Spleen (tissue), 11 donors: ENCODE measurements at regions not wholly inside any gene's neighbourhood (a gene's known extent, or its start where the extent isn't known, plus 50 kb on each side); places are given as distances from the start of the nearest gene placed in this dataset.
"Not testable (repeated sequence)": the region's sequence is repeated elsewhere in the genome, so short reads cannot be mapped to it uniquely, and the experiment has no call there.

Source experiments
- DNase-seq: peaks from one replicate; pipeline ENCODE4 v3.0.0-alpha.2; 2020
- H3K27ac ChIP-seq, 8 donors: fragments of 200-600 bp; sonication (generic) in 7 of 8; 1 replicate in 4 of 8; 2 replicates in 4 of 8; pipeline versions ENCODE4 v1.5.0 to v1.8.0; 2016 to 2021; ENCODE audit warnings: inconsistent platforms in 4 of 8, mild to moderate bottlenecking in 4 of 8, moderate library complexity in 1 of 8
- H3K27me3 ChIP-seq, 7 donors: fragments of 200-600 bp; sonication (generic) in 6 of 7; replicated peaks in 1 of 7; 1 replicate in 4 of 7; 2 replicates in 3 of 7; pipeline versions ENCODE4 v1.5.0 to v1.8.0; 2016 to 2021; ENCODE audit warnings: inconsistent platforms in 3 of 7, mild to moderate bottlenecking in 1 of 7
- H3K36me3 ChIP-seq, 6 donors: fragments of 200-600 bp; sonication (generic) in 5 of 6; 1 replicate in 4 of 6; 2 replicates in 2 of 6; pipeline versions ENCODE4 v1.5.0 to v1.8.0; 2016 to 2021; ENCODE audit warnings: inconsistent platforms in 2 of 6
- H3K4me1 ChIP-seq, 6 donors: fragments of 200-600 bp; sonication (generic) in 5 of 6; 1 replicate in 3 of 6; 2 replicates in 3 of 6; pipeline versions ENCODE4 v1.5.0 to v1.8.0; 2016 to 2021; ENCODE audit warnings: inconsistent platforms in 3 of 6
- H3K4me3 ChIP-seq, 8 donors: fragments of 200-600 bp; sonication (generic) in 7 of 8; 1 replicate in 4 of 8; 2 replicates in 4 of 8; pipeline versions ENCODE4 v1.5.0 to v1.8.0; 2016 to 2021; ENCODE audit warnings: inconsistent platforms in 4 of 8, mild to moderate bottlenecking in 4 of 8, moderate library complexity in 2 of 8
- H3K9me3 ChIP-seq, 8 donors: fragments of 200-600 bp; sonication (generic) in 7 of 8; 1 replicate in 4 of 8; 2 replicates in 4 of 8; pipeline versions ENCODE4 v1.5.0 to v1.8.0; 2016 to 2021; ENCODE audit warnings: inconsistent platforms in 4 of 8
- POLR2A ChIP-seq, 3 donors: fragments of 450-650 bp; IDR thresholded peaks; one replicate each; pipeline ENCODE4 v1.5.1; 2017; ENCODE audit warnings: antibody characterized with exemption in 3 of 3, mild to moderate bottlenecking in 1 of 3
- POLR2AphosphoS5 ChIP-seq, 3 donors: sonication (generic); formaldehyde crosslinking; IDR thresholded peaks; one replicate each; pipeline ENCODE4 v1.5.1; 2017; ENCODE audit warnings: antibody characterized with exemption in 3 of 3
- WGBS, 5 donors: extraction: QIAGEN DNeasy Blood & Tissue Kit in 3 of 5; methylation state at CpG; one replicate each; pipeline versions ENCODE4 v1.1.5 to v1.1.7; 2013 to 2018; 5-methylcytosine and 5-hydroxymethylcytosine counted together
- intact Hi-C: fragments of 100-400 bp; cut with DNase I; formaldehyde crosslinking; loops from one replicate; pipeline ENCODE4 v1.15.0; 2023; ENCODE audit warnings: low total_unique reads
- TF ChIP-seq, protein P1 (sequence below), 11 experiments: fragments of 200-600 bp in 7 of 11; fragments of 450-650 bp in 4 of 11; sonication (generic) in 4 of 11; IDR thresholded peaks in 8 of 11; conservative IDR thresholded peaks in 3 of 11; 1 replicate in 7 of 11; 2 replicates in 4 of 11; pipeline versions ENCODE4 v1.4.0 to v1.8.0; 2016 to 2021; ENCODE audit warnings: antibody characterized with exemption in 11 of 11, inconsistent platforms in 4 of 11, mild to moderate bottlenecking in 1 of 11
- donor health status: healthy with polysubstance abuse.
- donor health status: DM: no; HTN: no; CAD: no; lungs with moderate emphysema.
- donor health status: DM: no; HTN: no; CAD: no.
- donor health status: Bipolar disorder and iron deficiency.
- donor health status: healthy.
- donor health status: DM: no; HTN: no; CAD: no.
- donor health status: DM: yes; HTN: yes; CAD: no.

DNA sequence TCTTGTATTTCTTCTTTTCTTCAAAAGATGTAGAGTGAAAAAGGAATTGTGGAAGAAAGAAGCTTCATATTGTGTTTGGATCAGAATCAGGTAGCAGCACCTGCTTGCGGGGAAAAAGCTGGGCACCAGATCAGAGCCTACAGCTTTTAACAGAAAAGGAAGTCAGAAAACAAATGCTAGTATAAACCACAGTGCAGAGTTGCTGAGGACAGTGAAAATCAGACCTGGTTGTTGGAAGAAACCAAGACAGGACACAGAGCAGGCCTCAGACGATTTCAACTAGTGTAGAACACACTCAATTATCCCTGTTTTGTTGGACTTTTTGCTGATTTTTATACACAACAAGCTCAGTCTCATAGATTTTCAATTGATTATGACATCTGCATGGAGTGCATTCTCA, 221.4 kb downstream of the PTN start:
- intact Hi-C loops: no loop called here
- 68 to 79% (median 75%) methylated on average over 2 of the region's 2 CpGs for WGBS, 5 donors
- H3K4me1 ChIP-seq: no peaks in the 10 kb centered on the region
- no peak for DNase-seq
- no peak overlapping the region for H3K27ac ChIP-seq
- peaks cover 0 to 22% (median 4%) of the 10 kb centered on the region in 8 donors for H3K9me3 ChIP-seq
- TF ChIP-seq, protein P1, sequence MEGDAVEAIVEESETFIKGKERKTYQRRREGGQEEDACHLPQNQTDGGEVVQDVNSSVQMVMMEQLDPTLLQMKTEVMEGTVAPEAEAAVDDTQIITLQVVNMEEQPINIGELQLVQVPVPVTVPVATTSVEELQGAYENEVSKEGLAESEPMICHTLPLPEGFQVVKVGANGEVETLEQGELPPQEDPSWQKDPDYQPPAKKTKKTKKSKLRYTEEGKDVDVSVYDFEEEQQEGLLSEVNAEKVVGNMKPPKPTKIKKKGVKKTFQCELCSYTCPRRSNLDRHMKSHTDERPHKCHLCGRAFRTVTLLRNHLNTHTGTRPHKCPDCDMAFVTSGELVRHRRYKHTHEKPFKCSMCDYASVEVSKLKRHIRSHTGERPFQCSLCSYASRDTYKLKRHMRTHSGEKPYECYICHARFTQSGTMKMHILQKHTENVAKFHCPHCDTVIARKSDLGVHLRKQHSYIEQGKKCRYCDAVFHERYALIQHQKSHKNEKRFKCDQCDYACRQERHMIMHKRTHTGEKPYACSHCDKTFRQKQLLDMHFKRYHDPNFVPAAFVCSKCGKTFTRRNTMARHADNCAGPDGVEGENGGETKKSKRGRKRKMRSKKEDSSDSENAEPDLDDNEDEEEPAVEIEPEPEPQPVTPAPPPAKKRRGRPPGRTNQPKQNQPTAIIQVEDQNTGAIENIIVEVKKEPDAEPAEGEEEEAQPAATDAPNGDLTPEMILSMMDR (IDR thresholded peaks at IDR 0.05 in 8 of 11, conservative IDR thresholded peaks at IDR 0.05 in 3 of 11): no peak
- TF ChIP-seq POLR2A (IDR thresholded peaks at IDR 0.05): no peak
- no peak for TF ChIP-seq POLR2AphosphoS5 (IDR thresholded peaks at IDR 0.05)
- H3K36me3 ChIP-seq: no peaks in the 10 kb centered on the region
- H3K4me3 ChIP-seq: no peak overlapping the region
- no peaks in the 10 kb centered on the region for H3K27me3 ChIP-seq

DNA sequence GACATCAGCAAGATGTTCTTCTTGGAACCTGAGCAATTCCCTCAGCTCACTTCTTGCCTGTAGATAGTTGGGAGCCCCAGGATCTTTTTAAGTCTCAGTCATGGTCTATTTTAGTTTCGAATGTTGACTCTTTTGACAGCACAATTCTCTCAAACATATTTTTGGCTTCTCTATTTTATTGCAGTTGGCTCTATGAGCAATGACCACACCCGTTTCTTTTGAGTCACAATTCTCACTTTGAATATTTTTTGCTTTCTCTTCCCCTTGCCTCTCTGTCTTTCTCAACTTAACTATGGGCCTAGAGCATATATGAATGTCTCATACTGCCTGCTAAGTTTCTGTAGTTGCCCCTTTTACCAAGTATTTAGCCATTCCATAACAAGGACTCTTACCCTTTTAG, 222.8 kb downstream of the PTN start:
- Histone ChIP-seq H3K27me3 (no peaks in the 10 kb centered on the region), H3K36me3 (no peaks in the 10 kb centered on the region), H3K4me1 (no peaks in the 10 kb centered on the region), H3K9me3 (peaks cover 0 to 22% (median 4%) of the 10 kb centered on the region in 8 donors), H3K27ac (no peak overlapping the region), H3K4me3 (no peak overlapping the region)
- no peak for DNase-seq
- TF ChIP-seq POLR2AphosphoS5 (IDR thresholded peaks at IDR 0.05) (no peak), POLR2A (IDR thresholded peaks at IDR 0.05) (no peak)
- TF ChIP-seq, protein P1 (IDR thresholded peaks at IDR 0.05 in 8 of 11, conservative IDR thresholded peaks at IDR 0.05 in 3 of 11): no peak
- intact Hi-C loops: no loop called here
- 51 to 73% (median 66%) methylated on average over 2 of the region's 2 CpGs for WGBS, 5 donors

DNA sequence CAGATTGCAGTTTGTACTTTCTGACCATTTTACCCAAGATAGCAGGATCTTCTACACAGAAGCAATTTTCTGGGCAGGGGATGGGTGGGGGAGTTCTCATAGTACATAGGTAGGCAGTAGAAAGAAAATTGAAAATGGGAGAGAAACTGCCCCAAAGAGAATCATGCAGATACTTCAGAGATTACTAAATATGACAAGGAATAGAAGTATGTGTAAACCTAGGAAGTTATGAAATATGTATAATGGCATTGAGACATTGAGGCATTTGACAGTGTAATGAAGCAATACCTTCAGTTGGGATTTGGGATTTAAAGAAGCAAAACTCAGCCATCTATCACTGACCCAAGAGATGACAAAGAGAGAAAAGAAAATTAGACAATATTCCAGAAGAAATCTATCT, 233.0 kb downstream of the PTN start:
- Histone ChIP-seq H3K4me1 (no peaks in the 10 kb centered on the region), H3K36me3 (no peaks in the 10 kb centered on the region), H3K27ac (no peak overlapping the region), H3K9me3 (peaks cover 0 to 36% (median 7%) of the 10 kb centered on the region in 8 donors), H3K4me3 (no peak overlapping the region), H3K27me3 (no peaks in the 10 kb centered on the region)
- no peak for DNase-seq
- intact Hi-C loops: no loop called here
- no peak for TF ChIP-seq POLR2AphosphoS5 (IDR thresholded peaks at IDR 0.05)
- TF ChIP-seq, protein P1 (IDR thresholded peaks at IDR 0.05 in 8 of 11, conservative IDR thresholded peaks at IDR 0.05 in 3 of 11): no peak

DNA sequence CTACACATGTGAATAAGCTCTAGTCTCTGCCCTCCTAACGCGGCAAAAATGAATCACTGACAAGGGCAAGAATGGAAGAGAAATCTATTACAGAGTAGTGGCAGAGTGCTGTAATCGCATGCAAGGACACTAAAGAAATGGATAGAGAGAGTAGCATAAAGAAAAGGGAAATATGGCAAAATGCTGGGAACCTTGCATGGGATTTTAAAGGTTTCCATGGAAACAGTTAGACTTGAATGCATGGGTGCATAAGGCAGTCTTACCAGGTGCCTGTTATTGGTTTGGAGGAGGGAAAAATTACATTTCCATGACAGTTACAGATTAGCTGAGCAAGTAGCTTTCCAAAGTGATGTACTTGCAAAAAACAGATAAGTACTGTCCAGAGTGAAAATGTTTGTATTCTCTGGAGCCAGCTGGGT, 233.4 kb downstream of the PTN start:
- no peak for DNase-seq
- TF ChIP-seq, protein P1 (IDR thresholded peaks at IDR 0.05 in 8 of 11, conservative IDR thresholded peaks at IDR 0.05 in 3 of 11): no peak
- TF ChIP-seq POLR2AphosphoS5 (IDR thresholded peaks at IDR 0.05) (no peak), POLR2A (IDR thresholded peaks at IDR 0.05) (no peak)
- WGBS, 5 donors: 81 to 91% (median 83%) methylated on average over 3 of the region's 3 CpGs
- no peak overlapping the region for H3K27ac ChIP-seq
- H3K4me1 ChIP-seq: no peaks in the 10 kb centered on the region
- no peaks in the 10 kb centered on the region for H3K27me3 ChIP-seq
- peaks cover 0 to 40% (median 7%) of the 10 kb centered on the region in 8 donors for H3K9me3 ChIP-seq
- intact Hi-C loops: no loop called here
- H3K4me3 ChIP-seq: no peak overlapping the region
- H3K36me3 ChIP-seq: no peaks in the 10 kb centered on the region

DNA sequence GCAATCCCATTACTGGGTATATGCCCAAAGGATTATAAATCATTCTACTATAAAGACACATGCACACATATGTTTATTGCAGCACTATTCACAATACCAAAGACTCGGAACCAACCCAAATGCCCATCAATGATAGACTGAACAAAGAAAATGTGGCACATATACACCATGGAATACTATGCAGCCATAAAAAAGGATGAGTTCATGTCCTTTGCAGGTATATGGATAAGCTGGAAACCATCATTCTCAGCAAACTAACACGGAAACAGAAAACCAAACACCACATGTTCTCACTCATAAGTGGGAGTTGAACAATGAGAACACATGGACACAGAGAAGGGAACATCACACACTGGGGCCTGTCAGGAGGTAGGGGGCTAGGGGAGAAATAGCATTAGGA, 235.7 kb downstream of the PTN start:
- DNase-seq, H3K36me3 ChIP-seq, H3K27me3 ChIP-seq, H3K4me3 ChIP-seq, H3K27ac ChIP-seq, H3K4me1 ChIP-seq, intact Hi-C loops: not testable (repeated sequence)
- 83 to 88% (median 84%) methylated on average over 2 of the region's 2 CpGs for WGBS, 5 donors
- peaks cover 0 to 59% (median 9%) of the 10 kb centered on the region in 8 donors for H3K9me3 ChIP-seq

DNA sequence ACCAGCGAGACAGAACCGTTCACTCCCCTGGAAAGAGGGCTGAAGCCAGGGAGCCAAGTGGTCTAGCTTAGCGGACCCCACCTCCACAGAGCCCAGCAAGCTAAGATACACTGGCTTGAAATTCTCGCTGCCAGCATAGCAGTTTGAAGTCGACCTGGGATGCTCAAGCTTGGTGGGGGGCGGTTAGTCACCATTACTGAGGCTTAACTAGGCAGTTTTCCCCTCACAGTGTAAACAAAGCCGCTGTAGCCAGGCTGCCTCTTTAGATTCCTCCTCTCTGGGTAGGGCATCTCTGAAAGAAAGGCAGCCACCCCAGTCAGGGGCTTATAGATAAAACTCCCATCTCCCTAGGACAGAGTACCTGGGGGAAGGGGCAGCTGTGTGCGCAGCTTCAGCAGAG, 235.1 kb downstream of the CHRM2 start:
- H3K4me3 ChIP-seq: not testable (repeated sequence)

More for the DNA sequence above, 235.1 kb downstream of the CHRM2 start:
- H3K27me3 ChIP-seq, H3K36me3 ChIP-seq, H3K27ac ChIP-seq, DNase-seq, intact Hi-C loops, H3K4me1 ChIP-seq: not testable (repeated sequence)
- H3K9me3 ChIP-seq: peaks cover 0 to 61% (median 11%) of the 10 kb centered on the region in 8 donors
- 75 to 82% (median 81%) methylated on average over 7 to 8 of the region's 8 CpGs for WGBS, 5 donors
